ENCODE measurements at regions not wholly inside any gene's neighbourhood (a gene's known extent, or its start where the extent isn't known, plus 50 kb on each side); places are given as distances from the start of the nearest gene placed in this dataset.
A peak's percentile ranks its signal among the peaks of the same experiment; 100 is the strongest.

GRCh38 chr13:47853236-47853635 is 147.8 kb downstream of the SUCLA2 start:
- no peak overlapping the region for H3K27ac Mint-ChIP-seq
- TF ChIP-seq, protein P1, sequence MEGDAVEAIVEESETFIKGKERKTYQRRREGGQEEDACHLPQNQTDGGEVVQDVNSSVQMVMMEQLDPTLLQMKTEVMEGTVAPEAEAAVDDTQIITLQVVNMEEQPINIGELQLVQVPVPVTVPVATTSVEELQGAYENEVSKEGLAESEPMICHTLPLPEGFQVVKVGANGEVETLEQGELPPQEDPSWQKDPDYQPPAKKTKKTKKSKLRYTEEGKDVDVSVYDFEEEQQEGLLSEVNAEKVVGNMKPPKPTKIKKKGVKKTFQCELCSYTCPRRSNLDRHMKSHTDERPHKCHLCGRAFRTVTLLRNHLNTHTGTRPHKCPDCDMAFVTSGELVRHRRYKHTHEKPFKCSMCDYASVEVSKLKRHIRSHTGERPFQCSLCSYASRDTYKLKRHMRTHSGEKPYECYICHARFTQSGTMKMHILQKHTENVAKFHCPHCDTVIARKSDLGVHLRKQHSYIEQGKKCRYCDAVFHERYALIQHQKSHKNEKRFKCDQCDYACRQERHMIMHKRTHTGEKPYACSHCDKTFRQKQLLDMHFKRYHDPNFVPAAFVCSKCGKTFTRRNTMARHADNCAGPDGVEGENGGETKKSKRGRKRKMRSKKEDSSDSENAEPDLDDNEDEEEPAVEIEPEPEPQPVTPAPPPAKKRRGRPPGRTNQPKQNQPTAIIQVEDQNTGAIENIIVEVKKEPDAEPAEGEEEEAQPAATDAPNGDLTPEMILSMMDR (IDR thresholded peaks at IDR 0.05): no peak
- H3K9me3 Mint-ChIP-seq: no peaks in the 10 kb centered on the region; the same call in 1 of the 2 replicates
- DNase-seq: no peak
- no peaks in the 10 kb centered on the region for H3K36me3 Mint-ChIP-seq (ENCODE audit: low read depth)
- H3K4me3 Mint-ChIP-seq: no peak overlapping the region
- H3K4me1 Mint-ChIP-seq (ENCODE audit: low read depth): peaks cover under 1% of the 10 kb centered on the region; the same call in 1 of the 2 replicates
- H3K27me3 Mint-ChIP-seq (ENCODE audit: insufficient read depth): peaks cover 7% of the 10 kb centered on the region; the same call in 1 of the 2 replicates

- Mint-ChIP-seq H3K27me3 (ENCODE audit: insufficient read depth) (peaks cover 1% of the 10 kb centered on the region), H3K36me3 (ENCODE audit: low read depth) (no peaks in the 10 kb centered on the region), H3K4me1 (ENCODE audit: low read depth) (peaks cover 10% of the 10 kb centered on the region), H3K9me3 (no peaks in the 10 kb centered on the region; the same call in 1 of the 2 replicates), H3K4me3 (peak overlapping the region; percentile 72; the same call in 1 of the 2 replicates), H3K27ac (no peak overlapping the region)
- TF ChIP-seq, protein P1 (IDR thresholded peaks at IDR 0.05): no peak
- no peak for DNase-seq
Measured at GRCh38 chr13:47846886-47847285, 154.2 kb downstream of the SUCLA2 start.

DNA sequence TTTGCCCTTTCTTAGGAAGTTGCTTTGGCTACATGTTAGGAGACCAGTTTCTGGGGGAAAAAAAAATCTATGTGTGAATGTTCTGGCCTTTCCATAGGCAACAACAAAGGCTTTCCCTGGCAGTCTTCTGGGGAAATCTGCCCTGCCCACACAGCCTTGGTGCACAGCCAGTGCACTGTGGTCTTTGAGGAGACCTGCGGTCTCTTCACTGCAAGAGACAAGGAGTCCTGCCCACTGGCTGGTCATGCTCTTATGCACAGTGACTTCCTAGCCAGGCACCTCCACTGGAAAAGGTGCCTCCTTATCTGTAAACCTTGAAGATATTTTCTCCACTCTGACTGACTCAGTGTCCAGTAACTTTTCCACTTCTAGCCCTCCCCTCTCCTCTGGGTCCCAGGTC is 155.1 kb downstream of the SUCLA2 start:
- Mint-ChIP-seq H3K9me3 (no peaks in the 10 kb centered on the region; the same call in 1 of the 2 replicates), H3K36me3 (ENCODE audit: low read depth) (no peaks in the 10 kb centered on the region), H3K27me3 (ENCODE audit: insufficient read depth) (peaks cover 3% of the 10 kb centered on the region), H3K4me1 (ENCODE audit: low read depth) (peaks cover 10% of the 10 kb centered on the region), H3K4me3 (no peak overlapping the region), H3K27ac (no peak overlapping the region)
- TF ChIP-seq, protein P1 (IDR thresholded peaks at IDR 0.05): no peak
- DNase-seq: no peak

DNA sequence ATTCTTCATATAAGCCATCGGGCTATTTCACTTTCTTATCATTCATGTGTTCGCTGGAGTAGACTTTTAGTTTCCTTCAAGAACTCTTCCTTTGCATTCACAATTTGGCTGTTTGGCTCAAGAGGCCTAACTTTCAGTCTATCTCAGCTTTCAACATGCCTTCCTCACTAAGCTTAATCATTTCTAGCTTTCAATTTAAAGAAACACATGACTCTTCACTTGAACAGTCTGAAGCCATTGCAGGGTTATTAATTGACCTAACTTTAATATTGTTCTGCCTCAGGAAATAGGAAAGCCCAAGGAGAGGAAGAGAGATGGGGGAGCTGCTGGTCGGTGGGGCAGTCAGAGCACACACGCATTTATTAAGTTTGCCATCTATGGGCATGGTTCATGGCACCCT is 158.1 kb downstream of the SUCLA2 start:
- peaks cover 10% of the 10 kb centered on the region for H3K4me1 Mint-ChIP-seq (ENCODE audit: low read depth)
- no peaks in the 10 kb centered on the region for H3K36me3 Mint-ChIP-seq (ENCODE audit: low read depth)
- H3K27me3 Mint-ChIP-seq (ENCODE audit: insufficient read depth): peaks cover 8% of the 10 kb centered on the region
- TF ChIP-seq, protein P1 (IDR thresholded peaks at IDR 0.05): no peak
- no peak overlapping the region for H3K4me3 Mint-ChIP-seq
- H3K27ac Mint-ChIP-seq: no peak overlapping the region
- H3K9me3 Mint-ChIP-seq: no peaks in the 10 kb centered on the region
- no peak for DNase-seq

DNA sequence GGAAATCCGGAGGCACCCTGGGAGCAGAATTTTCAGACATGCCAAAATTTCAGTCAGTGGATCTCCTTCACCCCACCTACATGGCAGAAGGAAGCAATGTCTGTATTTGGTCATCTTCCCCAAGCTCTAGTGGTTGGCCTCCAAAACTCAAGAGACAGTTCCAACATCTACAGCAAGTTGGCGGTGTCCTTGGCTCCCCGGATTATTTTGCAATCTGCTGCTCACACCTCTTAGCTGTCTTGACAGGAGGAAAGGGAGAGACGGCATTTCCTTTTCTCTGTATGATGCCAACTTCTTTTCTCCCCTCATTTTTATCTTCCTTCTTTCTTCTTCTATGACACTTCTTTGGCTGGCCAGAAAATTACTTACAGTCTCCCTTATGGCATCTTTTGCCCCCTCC is 159.9 kb downstream of the SUCLA2 start:
- TF ChIP-seq, protein P1 (IDR thresholded peaks at IDR 0.05): no peak
- Mint-ChIP-seq H3K4me3 (no peak overlapping the region), H3K27ac (no peak overlapping the region), H3K27me3 (ENCODE audit: insufficient read depth) (peaks cover 8% of the 10 kb centered on the region), H3K36me3 (ENCODE audit: low read depth) (no peaks in the 10 kb centered on the region), H3K4me1 (ENCODE audit: low read depth) (no peaks in the 10 kb centered on the region; the same call in 1 of the 2 replicates), H3K9me3 (no peaks in the 10 kb centered on the region)
- no peak for DNase-seq

DNA sequence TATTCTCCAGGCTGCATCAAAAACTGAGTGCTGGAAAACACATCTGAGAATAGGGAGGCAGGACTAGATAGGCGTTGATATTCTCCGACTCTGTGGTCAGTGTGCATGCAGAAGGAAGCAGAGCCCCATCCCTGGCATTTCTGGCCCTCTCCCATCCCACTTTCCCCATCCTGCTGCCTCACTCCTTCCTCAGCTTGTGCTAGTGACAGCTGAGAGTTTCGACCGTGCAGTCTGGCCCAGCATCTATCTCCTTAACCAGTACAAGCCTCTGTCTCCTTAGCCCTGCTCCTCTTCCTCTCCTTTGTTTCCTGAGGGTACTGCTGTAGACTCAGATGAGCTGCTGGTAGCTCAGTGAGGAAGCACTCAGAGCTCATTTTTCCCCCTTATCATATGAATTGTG is 163.2 kb downstream of the SUCLA2 start:
- TF ChIP-seq, protein P1 (IDR thresholded peaks at IDR 0.05): no peak
- Mint-ChIP-seq H3K27ac (no peak overlapping the region), H3K9me3 (no peaks in the 10 kb centered on the region)

More for the DNA sequence above, 163.2 kb downstream of the SUCLA2 start:
- Mint-ChIP-seq H3K36me3 (ENCODE audit: low read depth) (no peaks in the 10 kb centered on the region), H3K4me3 (no peak overlapping the region), H3K4me1 (ENCODE audit: low read depth) (no peaks in the 10 kb centered on the region), H3K27me3 (ENCODE audit: insufficient read depth) (peaks cover 9% of the 10 kb centered on the region)
- no peak for DNase-seq
